ENCODE measurements at regions not wholly inside any gene's neighbourhood (a gene's known extent, or its start where the extent isn't known, plus 50 kb on each side); places are given as distances from the start of the nearest gene placed in this dataset.

DNA sequence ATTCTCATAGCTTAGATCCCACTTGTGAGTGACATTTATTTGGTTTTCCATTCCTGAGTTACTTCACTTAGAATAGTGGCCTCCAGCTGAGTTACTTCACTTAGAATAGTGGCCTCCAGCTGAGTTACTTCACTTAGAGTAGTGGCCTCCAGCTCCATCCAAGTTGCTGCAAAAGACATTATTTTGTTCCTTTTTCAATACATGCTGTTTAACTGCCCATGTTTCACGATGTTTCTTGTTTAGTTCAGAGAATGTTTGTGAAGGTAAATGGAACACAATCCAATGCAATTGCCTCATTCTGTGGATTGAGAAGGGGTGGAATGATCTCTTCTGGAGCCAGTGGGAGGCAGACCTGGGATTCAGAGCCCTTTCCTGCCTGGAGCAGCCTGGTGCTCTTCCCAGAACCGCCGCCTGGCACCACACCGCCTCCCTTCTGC is 273.5 kb upstream of the ATP5MC3 start:
- peaks cover 4% of the 10 kb centered on the region for H3K4me1 Mint-ChIP-seq
- no peak overlapping the region for H3K4me3 Mint-ChIP-seq
- peaks cover 1% of the 10 kb centered on the region for H3K36me3 Mint-ChIP-seq
- DNase-seq: no peak
- H3K9me3 Mint-ChIP-seq: peaks cover 3% of the 10 kb centered on the region
- no peak overlapping the region for H3K27ac Mint-ChIP-seq
- H3K27me3 Mint-ChIP-seq: peaks cover 9% of the 10 kb centered on the region

DNA sequence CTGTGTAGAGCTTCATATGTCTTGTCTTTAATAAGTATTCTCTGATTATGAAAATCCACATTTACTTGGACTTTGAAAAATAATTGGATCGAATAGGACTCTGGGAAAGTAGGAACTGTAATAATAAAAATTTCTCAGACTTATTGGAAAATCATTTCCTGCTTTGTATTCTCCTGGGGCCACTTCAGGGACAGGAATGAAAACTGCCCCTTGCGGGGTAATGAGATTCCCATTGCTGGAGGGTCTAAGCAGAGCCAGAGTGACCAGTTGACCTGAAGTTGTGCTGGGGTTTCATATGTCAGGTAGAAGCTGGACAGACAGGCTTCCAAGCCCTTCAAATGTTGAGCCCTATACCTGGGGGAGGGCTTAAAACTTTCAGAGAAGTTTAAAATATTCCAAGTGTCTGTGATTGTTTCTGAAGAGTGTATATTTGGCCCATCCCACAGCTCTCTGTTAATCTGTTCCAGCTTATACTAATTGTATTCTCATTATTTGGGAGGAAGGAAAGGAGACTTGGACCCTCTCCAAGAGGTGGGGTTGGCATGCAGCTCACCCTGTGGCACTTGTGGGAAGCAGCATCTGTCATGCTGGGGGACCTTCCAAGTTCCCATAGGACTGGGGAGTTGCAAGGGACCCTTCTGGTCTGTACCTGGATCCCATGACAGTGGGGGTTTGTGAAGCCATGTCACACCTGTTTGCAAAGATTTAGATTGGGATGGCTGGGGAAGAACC is 268.7 kb upstream of the ATP5MC3 start:
- Mint-ChIP-seq H3K27ac (no peak overlapping the region), H3K9me3 (no peaks in the 10 kb centered on the region), H3K4me1 (peaks cover 4% of the 10 kb centered on the region), H3K36me3 (no peaks in the 10 kb centered on the region), H3K27me3 (peaks cover 4% of the 10 kb centered on the region), H3K4me3 (no peak overlapping the region)
- no peak for DNase-seq

DNA sequence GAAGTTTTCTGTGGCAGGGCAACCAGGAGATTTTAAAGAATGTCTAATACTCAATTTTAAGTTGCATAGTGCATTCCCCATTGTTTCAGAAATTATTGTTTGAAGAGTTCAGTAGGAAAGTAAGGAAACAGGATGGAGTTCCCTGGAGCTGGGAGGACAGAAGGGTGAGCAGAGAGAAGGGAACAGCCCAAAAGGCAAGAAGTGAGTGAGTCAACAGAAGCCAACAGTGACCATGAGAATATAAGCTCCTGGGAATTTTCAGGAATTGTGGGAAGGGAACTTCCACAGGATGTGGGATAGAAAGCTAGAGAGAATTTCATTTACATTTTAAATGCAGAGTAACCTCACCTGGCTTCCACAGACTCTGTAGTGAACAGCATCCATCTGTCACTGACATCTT is 268.1 kb upstream of the ATP5MC3 start:
- no peaks in the 10 kb centered on the region for H3K36me3 Mint-ChIP-seq
- no peaks in the 10 kb centered on the region for H3K9me3 Mint-ChIP-seq
- peaks cover 4% of the 10 kb centered on the region for H3K27me3 Mint-ChIP-seq
- DNase-seq: no peak
- H3K4me3 Mint-ChIP-seq: no peak overlapping the region
- peaks cover 4% of the 10 kb centered on the region for H3K4me1 Mint-ChIP-seq
- no peak overlapping the region for H3K27ac Mint-ChIP-seq

DNA sequence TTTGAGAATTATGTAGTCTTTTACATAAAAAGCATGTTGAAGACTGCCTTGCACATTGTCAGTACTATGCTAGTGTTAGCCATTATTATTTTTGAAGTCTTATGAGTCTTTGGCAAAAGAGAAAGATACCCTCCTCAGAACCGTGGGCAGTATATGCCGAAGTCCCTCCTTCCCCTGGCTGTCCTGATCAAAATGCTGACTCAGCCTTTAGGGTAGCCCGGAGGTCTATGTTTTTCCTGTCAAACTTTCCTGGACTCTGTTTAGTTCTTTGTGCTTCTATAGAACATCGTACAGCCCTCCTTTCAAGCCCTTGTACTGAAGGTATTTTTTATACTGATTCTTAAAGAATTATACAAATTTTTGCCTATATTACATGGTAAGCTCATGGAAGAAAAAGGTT is 264.7 kb upstream of the ATP5MC3 start:
- Mint-ChIP-seq H3K27me3 (peaks cover 6% of the 10 kb centered on the region), H3K27ac (no peak overlapping the region), H3K36me3 (no peaks in the 10 kb centered on the region), H3K4me1 (peaks cover 4% of the 10 kb centered on the region), H3K9me3 (no peaks in the 10 kb centered on the region), H3K4me3 (no peak overlapping the region)
- no peak for DNase-seq

DNA sequence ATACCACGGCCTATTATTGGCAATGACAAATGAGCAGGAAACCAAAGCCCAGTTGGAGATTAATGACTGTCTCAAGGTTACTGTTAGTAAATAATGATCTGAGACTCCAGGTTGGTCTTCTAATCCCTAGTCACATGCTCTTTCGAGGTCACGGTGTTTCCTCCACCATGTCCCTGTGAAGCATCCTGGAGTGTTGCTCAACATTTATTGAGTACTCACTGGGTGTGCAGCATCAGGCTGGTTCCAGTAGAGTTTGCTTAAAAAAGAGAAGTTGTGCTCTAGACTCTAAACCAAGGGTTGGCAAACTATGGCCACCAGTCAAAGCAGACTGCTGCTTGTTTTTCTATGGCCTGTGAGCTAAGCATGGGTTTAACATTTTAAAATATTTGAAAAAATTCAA is 263.8 kb upstream of the ATP5MC3 start:
- DNase-seq: no peak
- Mint-ChIP-seq H3K27ac (no peak overlapping the region), H3K36me3 (no peaks in the 10 kb centered on the region), H3K4me1 (no peaks in the 10 kb centered on the region), H3K9me3 (no peaks in the 10 kb centered on the region), H3K27me3 (peaks cover 10% of the 10 kb centered on the region), H3K4me3 (no peak overlapping the region)

DNA sequence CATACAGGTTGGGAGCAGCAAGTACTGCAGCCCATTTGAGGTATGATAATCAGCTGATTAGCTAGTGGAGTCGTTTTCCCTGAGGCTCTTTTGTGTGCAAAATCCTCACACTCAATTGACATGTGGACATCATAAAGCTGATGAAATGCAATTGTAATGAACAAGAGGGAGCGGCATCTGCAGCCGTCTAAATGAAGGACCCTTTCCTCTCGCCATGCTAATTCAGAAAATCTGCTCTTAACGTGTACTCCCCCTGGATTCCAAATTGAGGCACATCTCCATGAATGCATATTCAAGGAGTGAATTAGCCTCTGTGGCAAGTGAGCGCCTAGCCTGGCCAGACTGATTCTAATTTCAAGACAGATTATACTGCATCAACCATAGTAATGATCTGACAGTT is 260.9 kb upstream of the ATP5MC3 start:
- DNase-seq: no peak
- H3K4me1 Mint-ChIP-seq: no peaks in the 10 kb centered on the region
- H3K36me3 Mint-ChIP-seq: no peaks in the 10 kb centered on the region
- no peak overlapping the region for H3K4me3 Mint-ChIP-seq
- no peak overlapping the region for H3K27ac Mint-ChIP-seq
- H3K9me3 Mint-ChIP-seq: no peaks in the 10 kb centered on the region
- H3K27me3 Mint-ChIP-seq: peaks cover 14% of the 10 kb centered on the region

DNA sequence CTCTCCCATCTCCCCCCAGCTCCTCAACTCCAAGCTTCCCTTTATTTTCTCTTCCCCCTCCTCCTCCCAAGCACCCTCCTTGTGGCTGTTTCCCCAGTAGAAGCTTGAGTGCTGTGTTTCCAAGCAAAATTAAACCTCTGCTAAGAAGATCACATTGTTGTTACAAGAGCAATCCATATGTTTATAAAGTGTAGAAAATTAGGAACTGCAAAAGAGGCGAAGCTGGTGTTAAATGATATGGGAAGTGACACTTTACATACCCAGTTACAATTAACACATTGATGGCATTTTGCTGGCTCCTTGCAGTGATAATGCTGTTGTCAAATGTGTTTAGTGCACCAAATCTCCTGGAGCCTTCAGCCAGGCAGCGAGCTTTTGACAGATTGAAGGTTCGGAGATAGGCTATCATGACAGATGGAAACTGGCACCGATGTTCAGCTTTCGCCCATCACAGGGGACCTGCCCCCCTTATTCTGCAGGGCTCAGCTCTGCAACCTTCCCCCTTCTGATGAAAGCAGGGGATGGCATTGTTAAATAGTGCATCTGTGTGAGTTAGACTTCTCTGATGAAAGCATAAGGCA is 259.8 kb upstream of the ATP5MC3 start:
- no peak for DNase-seq
- Mint-ChIP-seq H3K4me1 (no peaks in the 10 kb centered on the region), H3K27ac (no peak overlapping the region), H3K4me3 (no peak overlapping the region), H3K9me3 (no peaks in the 10 kb centered on the region), H3K36me3 (no peaks in the 10 kb centered on the region), H3K27me3 (peaks cover 14% of the 10 kb centered on the region)

DNA sequence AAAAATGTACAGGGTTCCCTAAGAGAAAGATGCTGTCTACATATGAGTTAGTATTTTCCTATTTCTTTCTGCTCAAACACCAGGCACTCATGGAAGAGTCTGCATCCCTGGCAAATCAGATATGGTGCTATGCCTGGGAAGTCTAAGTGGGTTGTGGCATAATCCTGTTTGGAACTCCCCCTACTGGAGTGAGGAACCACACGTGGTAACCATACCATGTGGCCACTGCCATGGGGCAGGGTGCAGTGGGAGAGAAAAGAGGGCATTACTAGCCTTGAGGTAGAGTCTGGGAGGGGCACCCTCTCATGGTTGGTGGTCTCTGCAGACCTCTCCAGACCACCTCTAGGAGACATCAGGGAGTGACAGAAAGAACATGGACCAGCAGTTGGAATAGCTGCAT is 257.9 kb upstream of the ATP5MC3 start:
- Mint-ChIP-seq H3K36me3 (no peaks in the 10 kb centered on the region), H3K9me3 (no peaks in the 10 kb centered on the region), H3K27ac (no peak overlapping the region), H3K4me1 (no peaks in the 10 kb centered on the region), H3K4me3 (no peak overlapping the region), H3K27me3 (peaks cover 14% of the 10 kb centered on the region)
- DNase-seq: no peak

DNA sequence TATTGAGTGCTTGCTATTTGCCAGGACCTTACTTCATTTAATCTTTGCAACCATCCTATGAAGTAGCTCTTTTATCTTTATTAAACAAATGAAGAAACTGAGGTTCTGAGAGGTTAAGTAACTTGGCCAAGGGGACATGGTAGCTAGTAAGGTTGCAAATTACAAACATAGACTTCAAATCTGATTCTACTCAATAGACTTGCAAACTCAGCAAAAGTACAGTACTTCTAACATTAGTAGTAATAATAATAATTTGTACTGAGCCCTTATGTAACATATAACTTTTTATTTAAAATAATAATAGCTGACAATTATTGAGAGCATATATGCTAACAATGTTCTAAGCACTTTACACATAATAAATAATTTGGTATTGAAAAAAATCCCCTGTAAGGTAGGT is 255.7 kb upstream of the ATP5MC3 start:
- no peak for DNase-seq
- H3K4me3 Mint-ChIP-seq: no peak overlapping the region
- H3K27me3 Mint-ChIP-seq: peaks cover 14% of the 10 kb centered on the region
- no peaks in the 10 kb centered on the region for H3K36me3 Mint-ChIP-seq
- H3K9me3 Mint-ChIP-seq: no peaks in the 10 kb centered on the region
- no peak overlapping the region for H3K27ac Mint-ChIP-seq
- H3K4me1 Mint-ChIP-seq: no peaks in the 10 kb centered on the region

DNA sequence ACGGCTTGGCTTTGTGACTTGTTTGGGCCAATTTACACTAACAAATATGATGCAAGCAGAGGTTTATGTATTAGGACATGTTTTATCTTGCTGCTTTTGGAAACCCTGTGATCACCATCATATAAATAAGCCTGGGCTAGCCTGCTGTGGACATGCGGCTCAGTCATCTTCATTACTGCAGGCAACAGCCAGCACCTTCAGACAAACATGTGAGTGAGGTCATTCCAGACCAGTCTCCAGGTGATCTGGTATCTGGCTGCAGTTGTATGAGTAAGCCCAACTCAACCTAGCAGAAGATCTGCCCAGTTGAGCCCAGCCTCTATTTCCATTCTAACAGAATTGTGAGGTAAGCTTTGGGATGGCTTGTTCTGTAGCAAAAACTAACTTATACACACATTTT is 254.6 kb upstream of the ATP5MC3 start:
- no peak overlapping the region for H3K4me3 Mint-ChIP-seq
- no peak for DNase-seq
- peaks cover 10% of the 10 kb centered on the region for H3K27me3 Mint-ChIP-seq
- H3K9me3 Mint-ChIP-seq: no peaks in the 10 kb centered on the region
- H3K36me3 Mint-ChIP-seq: no peaks in the 10 kb centered on the region
- no peak overlapping the region for H3K27ac Mint-ChIP-seq
- H3K4me1 Mint-ChIP-seq: no peaks in the 10 kb centered on the region

DNA sequence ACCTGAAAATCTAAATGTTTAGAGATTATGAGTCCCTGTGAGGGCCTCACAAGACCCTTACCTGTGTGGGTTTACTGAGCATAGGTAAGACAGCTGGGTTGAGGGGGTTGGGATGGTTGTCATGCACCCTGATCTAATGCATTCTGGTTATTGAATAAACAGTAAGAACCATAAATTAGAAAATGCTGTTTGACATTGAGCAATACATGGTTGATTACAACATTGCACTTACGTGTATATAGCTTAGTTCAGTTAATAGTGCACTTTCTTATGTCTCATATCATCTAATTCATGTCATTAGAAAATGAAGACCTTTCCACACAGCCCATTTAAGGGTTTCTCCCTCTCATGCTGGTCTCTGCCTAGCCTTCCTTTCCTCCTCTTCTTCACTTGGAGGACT is 253.5 kb upstream of the ATP5MC3 start:
- H3K36me3 Mint-ChIP-seq: no peaks in the 10 kb centered on the region

DNA sequence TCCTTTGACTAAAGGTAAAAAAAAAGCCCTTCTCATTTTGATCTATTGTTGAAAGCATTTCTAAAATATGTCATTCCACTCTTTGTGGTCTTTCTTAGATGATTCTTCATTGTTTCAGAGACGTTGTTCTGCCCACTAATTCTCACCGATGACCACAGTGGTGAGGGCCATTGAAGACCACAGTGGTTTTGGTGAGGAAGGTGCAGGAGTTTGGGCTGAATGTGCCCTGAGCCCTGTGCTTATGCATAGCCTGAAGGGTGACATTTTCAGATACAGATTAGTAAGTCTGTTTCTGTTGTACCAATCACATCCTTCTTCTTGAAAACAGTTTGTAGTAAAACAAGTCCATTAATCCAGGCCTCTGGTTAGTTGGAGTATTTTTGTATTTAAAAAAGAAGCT is 251.3 kb upstream of the ATP5MC3 start:
- Mint-ChIP-seq H3K36me3 (no peaks in the 10 kb centered on the region), H3K4me1 (no peaks in the 10 kb centered on the region), H3K27ac (no peak overlapping the region), H3K27me3 (peaks cover under 1% of the 10 kb centered on the region), H3K9me3 (peaks cover 3% of the 10 kb centered on the region), H3K4me3 (no peak overlapping the region)
- no peak for DNase-seq

More for the DNA sequence above, 253.5 kb upstream of the ATP5MC3 start:
- no peak overlapping the region for H3K27ac Mint-ChIP-seq
- H3K9me3 Mint-ChIP-seq: no peaks in the 10 kb centered on the region
- peaks cover 7% of the 10 kb centered on the region for H3K27me3 Mint-ChIP-seq
- no peak overlapping the region for H3K4me3 Mint-ChIP-seq
- DNase-seq: no peak
- H3K4me1 Mint-ChIP-seq: no peaks in the 10 kb centered on the region

DNA sequence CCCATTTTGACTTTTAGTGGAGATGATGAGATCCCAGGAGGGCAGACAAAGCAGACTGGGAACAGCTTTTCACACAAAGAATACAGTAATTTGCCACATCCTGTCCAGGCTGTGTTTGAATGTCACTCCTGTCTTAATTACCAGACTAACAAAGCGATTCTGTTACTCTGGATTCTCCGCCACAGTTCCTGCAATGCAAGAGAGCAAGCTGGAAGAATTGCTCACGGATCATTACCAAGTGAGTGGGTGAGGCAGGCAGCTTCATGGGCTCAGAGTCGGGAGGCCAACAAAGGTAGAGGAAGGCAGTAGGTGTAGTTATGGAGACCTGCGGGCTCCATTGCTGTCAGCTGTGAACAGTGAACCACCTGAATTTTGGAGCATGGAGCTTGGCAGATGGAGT is 250.5 kb upstream of the ATP5MC3 start:
- no peaks in the 10 kb centered on the region for H3K4me1 Mint-ChIP-seq
- H3K4me3 Mint-ChIP-seq: no peak overlapping the region
- no peak overlapping the region for H3K27ac Mint-ChIP-seq
- DNase-seq: no peak
- H3K9me3 Mint-ChIP-seq: peaks cover 3% of the 10 kb centered on the region
- H3K36me3 Mint-ChIP-seq: no peaks in the 10 kb centered on the region
- H3K27me3 Mint-ChIP-seq: no peaks in the 10 kb centered on the region

DNA sequence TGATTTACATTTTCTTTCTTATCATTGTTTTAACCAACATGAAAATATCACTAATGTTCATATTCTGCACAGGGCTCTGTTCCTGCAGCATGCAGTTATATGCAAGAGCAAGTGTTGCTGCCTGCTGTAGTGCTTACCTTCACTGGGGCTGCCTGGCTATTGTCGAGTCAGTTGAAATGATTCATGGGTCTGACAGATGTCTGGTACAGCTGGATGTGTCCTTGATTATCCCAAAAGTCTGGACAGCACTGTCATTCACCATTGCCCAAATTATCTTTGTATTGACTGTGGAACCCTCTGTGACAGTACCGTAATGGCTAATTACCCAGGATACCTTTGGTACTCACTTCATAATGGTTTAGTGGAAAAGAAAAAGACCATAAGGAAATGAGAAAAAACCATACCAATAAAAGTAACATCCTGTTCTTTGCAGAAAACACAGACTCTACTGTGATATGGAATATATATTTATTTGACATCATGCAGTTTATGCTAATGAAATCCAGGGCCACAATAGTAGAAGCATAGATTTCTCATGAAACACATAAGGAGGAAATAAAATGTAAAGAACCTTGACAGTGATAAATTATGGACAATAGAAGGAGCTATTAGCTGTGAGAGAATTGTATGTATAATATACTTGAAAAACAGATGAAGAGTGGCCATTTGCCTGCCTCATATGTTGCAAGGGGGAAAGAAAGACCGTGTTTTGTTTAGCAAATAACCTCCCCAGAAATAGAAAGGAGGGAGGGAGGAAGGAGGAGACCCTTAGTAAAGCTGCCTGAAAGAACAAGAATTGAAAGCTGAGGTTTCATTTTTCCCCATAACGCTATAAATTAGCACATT is 249.8 kb upstream of the ATP5MC3 start:
- DNase-seq: no peak
- no peaks in the 10 kb centered on the region for H3K36me3 Mint-ChIP-seq
- no peak overlapping the region for H3K27ac Mint-ChIP-seq
- H3K9me3 Mint-ChIP-seq: peaks cover 3% of the 10 kb centered on the region
- H3K27me3 Mint-ChIP-seq: no peaks in the 10 kb centered on the region
- H3K4me1 Mint-ChIP-seq: no peaks in the 10 kb centered on the region
- no peak overlapping the region for H3K4me3 Mint-ChIP-seq

DNA sequence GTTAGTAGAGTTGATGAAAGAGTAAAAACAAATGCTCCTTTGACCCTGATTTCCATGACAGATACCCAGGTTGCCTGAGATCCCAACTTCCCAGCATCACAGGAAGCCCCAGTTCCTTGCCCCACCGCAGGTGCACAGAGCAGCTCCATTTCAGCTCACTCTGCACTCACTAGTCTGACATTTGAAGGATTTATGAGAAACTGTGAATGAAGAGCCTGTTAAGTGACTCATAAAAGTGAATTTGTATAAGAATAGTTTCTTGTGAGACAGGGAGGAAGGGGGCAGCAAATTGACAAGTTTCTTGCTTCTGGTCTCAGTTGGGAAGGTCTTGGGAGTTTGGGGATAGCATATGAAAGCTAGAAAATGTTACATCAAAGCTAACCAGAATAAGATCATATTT is 248.7 kb upstream of the ATP5MC3 start:
- H3K9me3 Mint-ChIP-seq: peaks cover 3% of the 10 kb centered on the region
- H3K27me3 Mint-ChIP-seq: peaks cover 6% of the 10 kb centered on the region
- no peak for DNase-seq
- no peaks in the 10 kb centered on the region for H3K4me1 Mint-ChIP-seq
- H3K36me3 Mint-ChIP-seq: no peaks in the 10 kb centered on the region
- H3K27ac Mint-ChIP-seq: no peak overlapping the region
- H3K4me3 Mint-ChIP-seq: no peak overlapping the region
